MCF 10A (cell line): ENCODE measurements at regions not wholly inside any gene's neighbourhood (a gene's known extent, or its start where the extent isn't known, plus 50 kb on each side); places are given as distances from the start of the nearest gene placed in this dataset.

Experiments used
- BruUV-seq: library from RNA; stranded (reverse); fragments of 400-500 nt; replicated peaks from 2 replicates; lab custom pipeline; 2021; lab: Mats Ljungman, UMichigan
- CTCF ChIA-PET: fragments of 300-600 bp; sonication (Branson Sonifier 250); formaldehyde crosslinking; extraction: SDS; loops from one replicate; lab custom pipeline; 2021; ENCODE audit warnings: antibody characterized with exemption, inconsistent platforms; lab: Yijun Ruan, JAX
- POLR2A ChIA-PET: fragments of 300-600, 350-650 bp; sonication (Branson Sonifier 250); formaldehyde crosslinking; extraction: SDS; loops from one replicate; lab custom pipeline; 2020; ENCODE audit warnings: antibody characterized with exemption, inconsistent platforms; lab: Yijun Ruan, JAX
- DNase-seq: peaks from one replicate; pipeline ENCODE4 v3.0.0-alpha.2; 2018; ENCODE audit not compliant: unreplicated experiment
- H3K27ac Mint-ChIP-seq: one replicate; pipeline ENCODE4 v1.8.0; 2022; ENCODE audit warnings: mild to moderate bottlenecking, low read depth, mixed read lengths; ENCODE audit not compliant: unreplicated experiment
- H3K27me3 Mint-ChIP-seq: one replicate; pipeline ENCODE4 v1.8.0; 2022; ENCODE audit warnings: mixed read lengths; ENCODE audit not compliant: insufficient read depth, unreplicated experiment
- H3K36me3 Mint-ChIP-seq: one replicate; pipeline ENCODE4 v1.8.0; 2022; ENCODE audit warnings: mild to moderate bottlenecking, moderate library complexity, mixed read lengths; ENCODE audit not compliant: insufficient read depth, unreplicated experiment
- H3K4me1 Mint-ChIP-seq: one replicate; pipeline ENCODE4 v1.8.0; 2022; ENCODE audit warnings: mixed read lengths; ENCODE audit not compliant: insufficient read depth, unreplicated experiment
- H3K4me3 Mint-ChIP-seq: one replicate; pipeline ENCODE4 v1.8.0; 2022; ENCODE audit warnings: mild to moderate bottlenecking, moderate library complexity, mixed read lengths; ENCODE audit not compliant: unreplicated experiment
- H3K9me3 Mint-ChIP-seq: one replicate; pipeline ENCODE4 v1.8.0; 2022; ENCODE audit warnings: mixed read lengths; ENCODE audit not compliant: unreplicated experiment
- CTCF ChIP-seq: fragments of 200-600 bp; IDR thresholded peaks from one replicate; pipeline ENCODE4 v1.8.0; 2022; ENCODE audit warnings: antibody characterized with exemption, mild to moderate bottlenecking; ENCODE audit not compliant: unreplicated experiment
- intact Hi-C: fragments of 100-400 bp; cut with micrococcal nuclease; formaldehyde crosslinking; loops from 2 replicates; pipeline ENCODE4 v1.14.1; 2022

- DNase-seq: no peak
- no TSS peak for BruUV-seq
- POLR2A ChIA-PET: interaction anchor here (1.5 kb wide), 1 partner anchor 9 kb away, joined by 5 read pairs; no protein-coding TSS in a partner anchor
- no peaks in the 10 kb centered on the region for H3K36me3 Mint-ChIP-seq
- no peaks in the 10 kb centered on the region for H3K27me3 Mint-ChIP-seq
- H3K9me3 Mint-ChIP-seq: peaks cover 8% of the 10 kb centered on the region
- H3K4me3 Mint-ChIP-seq: no peak overlapping the region
- H3K27ac Mint-ChIP-seq: peak overlapping the region; percentile 76
- intact Hi-C loops: no loop called here
- CTCF ChIA-PET: interaction anchor here (0.6 to 1.7 kb wide), 4 partner anchors 18 to 451 kb away, joined by 3 to 5 read pairs (median 4); no protein-coding TSS in a partner anchor
- H3K4me1 Mint-ChIP-seq: peaks cover 7% of the 10 kb centered on the region
- no peak for TF ChIP-seq CTCF
Observed at GRCh38 chr4:176014583-176015108, 51.0 kb upstream of the WDR17 start.
